ENCODE measurements at regions not wholly inside any gene's neighbourhood (a gene's known extent, or its start where the extent isn't known, plus 50 kb on each side); places are given as distances from the start of the nearest gene placed in this dataset.

DNA sequence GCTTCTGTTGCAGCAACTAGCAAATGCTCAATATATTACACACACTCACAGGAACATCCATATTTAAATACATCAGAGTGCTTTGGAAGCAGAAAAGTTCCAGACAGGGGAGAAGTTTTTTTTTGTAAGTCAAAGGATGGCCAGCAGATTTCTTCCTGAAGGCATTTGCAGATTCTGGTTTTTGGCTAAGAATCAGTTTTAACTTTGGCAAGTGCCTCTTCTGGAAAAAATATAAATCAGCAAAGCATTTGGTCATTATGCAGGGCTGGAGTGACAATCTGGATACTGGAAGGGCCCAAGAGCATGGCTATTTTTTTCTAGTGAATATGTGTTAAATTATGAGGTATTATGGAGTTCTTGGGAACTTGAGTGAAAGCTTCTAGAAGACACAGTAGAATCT is 495.3 kb upstream of the ARPP21 start:
- TF ChIP-seq, protein P1, sequence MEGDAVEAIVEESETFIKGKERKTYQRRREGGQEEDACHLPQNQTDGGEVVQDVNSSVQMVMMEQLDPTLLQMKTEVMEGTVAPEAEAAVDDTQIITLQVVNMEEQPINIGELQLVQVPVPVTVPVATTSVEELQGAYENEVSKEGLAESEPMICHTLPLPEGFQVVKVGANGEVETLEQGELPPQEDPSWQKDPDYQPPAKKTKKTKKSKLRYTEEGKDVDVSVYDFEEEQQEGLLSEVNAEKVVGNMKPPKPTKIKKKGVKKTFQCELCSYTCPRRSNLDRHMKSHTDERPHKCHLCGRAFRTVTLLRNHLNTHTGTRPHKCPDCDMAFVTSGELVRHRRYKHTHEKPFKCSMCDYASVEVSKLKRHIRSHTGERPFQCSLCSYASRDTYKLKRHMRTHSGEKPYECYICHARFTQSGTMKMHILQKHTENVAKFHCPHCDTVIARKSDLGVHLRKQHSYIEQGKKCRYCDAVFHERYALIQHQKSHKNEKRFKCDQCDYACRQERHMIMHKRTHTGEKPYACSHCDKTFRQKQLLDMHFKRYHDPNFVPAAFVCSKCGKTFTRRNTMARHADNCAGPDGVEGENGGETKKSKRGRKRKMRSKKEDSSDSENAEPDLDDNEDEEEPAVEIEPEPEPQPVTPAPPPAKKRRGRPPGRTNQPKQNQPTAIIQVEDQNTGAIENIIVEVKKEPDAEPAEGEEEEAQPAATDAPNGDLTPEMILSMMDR (IDR thresholded peaks at IDR 0.05), result no peak
- no peak for TF ChIP-seq EZH2 (IDR thresholded peaks at IDR 0.05; ENCODE audit: borderline replicate concordance, insufficient read depth, low read depth, low read length, poor library complexity, severe bottlenecking)
